HG02763 (cell line): ENCODE measurements at regions not wholly inside any gene's neighbourhood (a gene's known extent, or its start where the extent isn't known, plus 50 kb on each side); places are given as distances from the start of the nearest gene placed in this dataset.

ENCODE experiments used
- ATAC-seq: cut with Tn5 transposase; IDR thresholded peaks from one replicate; pipeline ENCODE4 v1.9.1; 2021; ENCODE audit warnings: mild to moderate bottlenecking, moderate library complexity; ENCODE audit not compliant: unreplicated experiment

DNA sequence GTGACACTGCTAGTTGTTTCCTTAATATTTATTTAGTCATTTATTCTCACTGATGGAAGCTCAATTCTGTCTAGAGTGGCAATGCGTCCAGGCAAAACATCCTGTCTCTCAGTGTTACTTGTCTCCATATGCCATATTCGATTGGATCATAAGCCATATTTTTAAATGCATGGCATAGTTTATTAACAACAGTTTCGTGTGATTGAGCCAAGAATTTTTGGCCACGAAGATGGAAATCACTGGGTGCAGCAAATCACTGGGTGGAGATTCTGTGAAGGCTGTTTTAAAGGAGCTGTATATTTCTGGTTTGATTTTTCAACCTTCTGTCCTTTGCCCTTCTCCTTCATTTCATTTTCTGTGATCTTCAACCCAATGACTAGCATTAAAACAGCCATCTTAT lies 205.2 kb downstream of the JRKL start:
- ATAC-seq: no peak

DNA sequence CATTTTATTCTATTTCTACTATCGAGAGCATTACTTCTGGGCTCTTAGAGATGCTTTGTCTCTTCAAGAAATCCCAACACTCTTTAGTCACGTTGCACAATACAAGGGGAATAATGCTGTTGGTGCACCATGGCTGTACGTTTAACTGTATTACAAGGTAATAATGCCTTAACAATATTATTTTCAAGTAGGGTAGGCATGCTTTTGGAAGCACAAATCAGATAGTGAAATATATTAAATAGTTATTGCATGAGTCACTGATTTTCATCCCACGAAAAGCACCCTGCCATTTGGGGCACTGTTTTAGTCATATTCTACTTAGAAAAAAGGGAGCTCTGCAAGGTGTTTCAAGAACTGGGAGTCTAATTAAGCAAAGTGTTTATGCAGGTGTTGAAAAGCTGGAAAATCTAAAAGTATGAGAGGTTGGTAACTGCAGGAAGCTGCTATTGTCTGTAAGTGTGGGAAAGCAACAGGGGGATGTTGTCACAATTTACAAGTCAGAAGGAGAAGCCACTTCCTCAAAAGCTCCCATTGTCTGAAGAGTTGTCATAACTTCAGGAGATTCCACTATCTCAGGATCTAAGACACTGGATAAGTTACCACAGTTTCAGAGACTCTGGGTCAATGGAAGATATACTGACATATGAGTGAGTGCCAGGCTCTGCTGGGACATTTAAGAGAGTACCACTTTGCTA lies 218.2 kb downstream of the JRKL start:
- ATAC-seq: no peak

DNA sequence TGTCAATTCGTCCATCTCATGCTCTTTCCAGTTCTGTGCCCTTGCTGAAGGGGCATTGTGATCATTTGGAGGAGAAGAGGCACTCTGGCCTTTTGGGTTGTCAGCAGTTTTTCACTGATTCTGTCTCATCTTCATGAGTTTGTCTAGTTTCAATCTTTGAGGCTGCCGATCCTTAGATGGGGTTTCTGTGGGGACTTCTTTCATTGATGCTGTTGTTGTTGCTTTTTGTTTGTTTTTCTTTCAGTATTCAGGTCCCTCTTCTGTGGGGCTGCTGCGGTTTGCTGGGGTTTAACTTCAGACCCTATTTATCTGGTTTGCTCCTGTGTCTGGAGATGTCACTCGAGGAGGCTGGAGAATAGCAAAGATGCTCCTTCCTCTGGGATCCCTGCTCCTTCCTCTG lies 224.3 kb downstream of the JRKL start:
- ATAC-seq: no peak

DNA sequence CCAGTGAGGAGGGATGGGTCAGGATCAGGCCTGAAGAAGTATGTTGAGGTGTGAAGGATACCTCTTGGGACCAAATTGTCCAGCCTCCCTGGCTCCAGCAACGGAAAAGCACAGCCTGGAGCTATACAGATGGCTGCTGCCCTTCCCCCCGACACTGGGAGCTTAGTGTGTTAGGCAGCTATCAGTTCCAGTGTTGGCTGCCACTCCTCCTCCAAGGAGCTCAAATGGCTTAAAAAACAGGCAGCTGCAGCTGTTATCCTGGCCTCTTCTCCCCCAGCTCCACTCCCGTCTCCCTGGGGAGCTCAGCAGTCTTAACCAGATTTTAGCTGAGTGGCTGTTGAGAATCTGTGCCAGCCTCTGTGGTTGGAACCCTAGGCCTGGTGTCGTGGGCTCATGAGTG lies 225.0 kb downstream of the JRKL start:
- no peak for ATAC-seq

DNA sequence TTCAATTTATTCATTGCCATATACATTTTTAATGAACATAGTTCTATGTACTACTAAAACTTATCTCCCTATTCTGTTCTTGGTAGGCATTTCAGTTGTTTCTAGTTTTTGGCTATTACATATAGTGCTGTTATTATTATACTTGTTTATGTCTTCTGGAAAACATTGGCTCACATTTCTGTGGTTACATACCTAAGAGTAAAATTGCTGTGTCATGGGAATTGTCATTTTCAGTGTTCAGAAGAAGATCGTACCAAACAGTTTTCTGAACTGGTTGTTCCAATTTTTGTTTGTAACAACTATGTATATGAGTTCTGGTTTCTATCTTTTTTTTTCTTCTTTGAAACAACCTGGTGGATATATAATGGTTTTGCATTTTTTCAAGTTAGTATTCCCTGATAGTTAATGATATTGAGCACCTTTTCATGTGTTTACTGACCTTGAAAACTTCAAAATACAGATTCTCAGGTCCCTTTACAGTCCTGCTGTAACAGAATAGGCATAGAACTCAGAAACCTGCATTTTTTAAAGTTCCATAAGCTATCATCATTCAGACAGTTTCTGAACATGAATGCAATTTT lies 230.7 kb downstream of the JRKL start:
- ATAC-seq: no peak

DNA sequence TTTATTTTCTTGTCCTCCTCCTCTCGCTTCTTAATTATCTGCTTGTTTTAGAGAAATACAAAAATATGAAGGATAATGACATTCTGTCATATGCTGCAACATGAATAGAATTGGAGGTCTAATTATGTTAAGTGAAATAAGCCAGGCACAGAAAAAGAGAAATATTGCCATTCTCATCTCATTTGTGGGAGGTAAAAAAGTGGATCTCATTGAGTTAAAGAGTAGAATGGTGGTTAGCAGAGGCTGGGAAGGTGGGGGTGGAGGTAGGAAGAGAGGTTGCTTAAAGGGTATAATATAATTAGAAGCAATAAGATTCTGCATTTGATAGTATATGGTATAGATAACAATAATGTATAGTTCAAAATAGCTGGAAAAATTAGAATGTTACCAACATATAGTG lies 231.3 kb downstream of the JRKL start:
- ATAC-seq: no peak

DNA sequence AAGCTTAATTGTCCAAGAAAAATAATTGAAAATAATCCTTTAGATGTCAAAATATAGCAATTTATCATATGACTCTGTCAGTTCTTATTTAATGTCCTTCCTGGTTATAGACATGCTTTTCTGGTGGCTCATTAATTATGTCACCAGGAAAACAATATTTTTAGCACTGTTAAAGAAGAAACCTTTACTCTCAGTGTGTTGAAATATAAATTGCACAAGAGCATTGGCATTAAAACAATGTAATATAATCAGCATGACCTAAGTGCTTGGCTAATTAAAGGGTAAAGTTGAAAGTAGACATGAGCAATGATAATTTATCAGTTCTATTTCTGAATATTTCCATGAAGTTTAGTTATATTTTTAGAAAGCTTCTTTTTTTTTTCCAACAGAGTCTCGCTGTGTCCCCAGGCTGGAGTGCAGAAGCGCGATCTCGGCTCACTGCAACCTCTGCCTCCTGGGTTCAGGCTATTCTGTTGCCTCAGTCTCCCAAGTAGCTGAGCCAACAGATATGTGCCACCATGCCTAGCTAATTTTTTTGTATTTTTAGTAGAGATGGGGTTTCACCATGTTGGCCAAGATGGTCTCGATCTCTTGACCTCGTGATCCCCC lies 232.3 kb downstream of the JRKL start:
- no peak for ATAC-seq

DNA sequence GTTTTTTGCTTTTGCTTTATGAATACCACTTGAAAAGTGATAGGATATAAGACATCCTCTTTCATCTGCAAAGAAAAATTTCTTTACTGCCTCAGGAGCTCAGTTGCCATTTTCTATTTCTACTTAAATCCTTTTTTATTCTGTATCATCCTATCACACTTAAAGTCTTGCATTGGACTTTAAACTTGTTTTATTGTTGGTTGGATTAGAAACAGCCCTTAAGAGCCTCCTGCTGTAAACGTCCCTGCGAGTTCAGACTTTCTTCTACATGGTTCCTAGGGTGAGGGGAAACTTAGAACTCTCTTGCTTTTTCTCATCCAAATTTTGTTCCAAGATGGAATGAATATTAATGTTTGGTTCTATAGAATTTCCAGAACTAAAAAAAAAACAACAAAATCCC lies 234.3 kb downstream of the JRKL start:
- ATAC-seq: no peak

DNA sequence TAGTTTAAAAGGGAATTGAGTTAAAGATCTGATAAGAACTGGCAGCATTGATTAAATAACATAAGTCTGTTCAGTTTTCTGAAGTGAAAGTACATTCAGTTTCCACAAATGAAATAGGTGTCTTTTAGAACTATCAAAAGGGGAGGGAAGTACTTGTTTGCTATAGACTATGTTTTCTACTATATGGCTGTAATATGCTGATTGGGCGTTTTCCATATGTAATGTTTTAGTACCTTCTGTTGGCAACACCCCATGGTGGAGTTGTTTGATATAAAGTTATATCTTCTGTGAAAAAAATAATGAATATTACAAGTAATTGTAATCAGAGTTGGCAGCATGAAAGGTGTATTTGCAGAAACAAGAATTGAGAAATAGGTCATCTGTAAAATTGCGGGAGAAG lies 237.6 kb downstream of the JRKL start:
- ATAC-seq: no peak

DNA sequence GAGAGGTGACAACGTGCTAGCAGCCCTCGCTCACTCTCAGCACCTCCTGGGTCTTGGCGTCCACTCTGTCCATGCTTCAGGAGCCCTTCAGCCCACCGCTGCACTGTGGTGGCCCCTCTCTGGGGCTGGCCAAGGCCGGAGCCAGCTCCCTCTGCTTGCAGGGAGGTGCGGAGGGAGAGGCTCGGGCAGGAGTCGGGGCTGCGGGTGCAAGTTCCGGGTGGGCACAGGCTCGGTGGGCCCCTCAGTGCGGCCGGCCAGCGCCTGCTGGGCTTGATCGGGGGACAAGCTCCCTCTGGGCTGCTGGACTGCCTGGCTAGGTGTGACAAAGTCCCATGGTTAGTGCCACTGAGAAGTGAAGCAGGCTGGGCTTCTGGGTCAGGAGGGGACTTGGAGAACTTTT lies 245.8 kb downstream of the JRKL start:
- ATAC-seq: no peak

DNA sequence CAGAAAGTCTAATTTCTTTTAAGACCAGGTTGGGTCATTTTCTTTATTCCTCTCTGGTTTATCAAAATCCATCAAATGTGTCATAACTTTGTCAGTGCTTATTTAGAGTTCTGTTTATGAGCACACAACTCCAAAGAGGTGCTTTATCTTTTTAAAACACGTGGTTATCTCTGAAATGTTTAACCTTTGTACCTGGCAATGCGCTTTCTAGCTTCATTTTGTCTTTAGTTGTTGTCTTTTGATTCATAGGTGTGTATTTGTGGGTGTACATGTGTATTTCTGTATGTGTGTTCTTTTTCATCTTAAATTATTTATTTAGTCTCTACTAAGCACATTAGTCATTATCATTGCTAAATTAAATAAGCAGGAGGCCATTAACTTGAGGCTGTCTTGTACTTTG lies 251.4 kb downstream of the JRKL start:
- ATAC-seq: no peak

DNA sequence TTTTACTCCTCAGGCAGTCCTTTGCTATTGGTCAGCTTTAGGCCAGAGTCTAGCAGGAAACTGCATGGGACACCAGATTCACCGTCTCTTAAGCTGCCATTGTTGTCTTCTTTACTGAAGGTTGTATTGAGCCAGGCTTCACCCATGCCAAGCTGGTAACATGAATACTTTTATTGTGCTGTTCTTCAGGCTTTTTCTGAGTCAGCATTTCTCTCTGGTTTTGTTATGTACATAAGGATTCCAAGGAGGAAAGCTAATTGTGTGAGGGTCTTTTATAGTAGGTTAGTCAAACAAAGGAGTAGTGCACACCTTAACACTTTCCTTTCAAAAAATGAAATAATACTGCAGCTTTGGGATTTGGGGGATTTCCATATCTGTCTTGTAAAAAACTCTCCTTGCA lies 252.8 kb downstream of the JRKL start:
- no peak for ATAC-seq

DNA sequence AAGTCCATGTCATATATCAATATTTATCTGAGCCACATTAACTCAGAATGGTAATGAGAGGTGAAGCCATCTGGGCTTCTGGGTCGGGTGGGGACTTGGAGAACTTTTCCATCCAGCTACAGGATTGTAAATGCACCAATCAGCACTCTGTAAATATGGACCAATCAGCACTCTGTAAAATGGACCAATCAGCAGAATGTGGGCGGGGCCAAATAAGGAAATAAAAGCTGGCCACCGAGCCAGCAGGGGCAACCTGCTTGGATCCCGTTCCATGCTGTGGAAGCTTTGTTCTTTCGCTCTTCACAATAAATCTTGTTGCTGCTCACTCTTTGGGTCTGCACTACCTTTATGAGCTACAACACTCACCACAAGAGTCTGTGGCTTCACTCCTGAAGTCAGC lies 253.4 kb downstream of the JRKL start:
- ATAC-seq: no peak

DNA sequence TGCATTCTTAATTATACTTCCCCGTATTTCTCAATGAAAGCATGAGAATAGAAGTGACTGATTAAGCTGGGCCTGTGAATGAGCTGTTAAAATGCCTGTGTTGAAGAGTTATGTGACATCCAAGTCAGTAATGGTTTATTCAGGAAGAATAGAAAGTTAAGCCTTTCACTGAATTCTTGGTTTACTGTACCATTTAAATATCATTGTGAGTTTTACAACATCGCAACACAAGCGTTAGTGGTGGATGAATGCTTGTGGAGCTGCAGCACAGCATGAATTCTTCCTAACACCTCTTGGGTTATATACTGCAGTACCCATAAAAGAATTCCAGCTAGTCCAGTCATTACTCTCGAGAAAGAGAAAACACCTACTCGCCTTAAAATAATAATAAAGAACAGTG lies 257.8 kb downstream of the JRKL start:
- ATAC-seq: no peak

DNA sequence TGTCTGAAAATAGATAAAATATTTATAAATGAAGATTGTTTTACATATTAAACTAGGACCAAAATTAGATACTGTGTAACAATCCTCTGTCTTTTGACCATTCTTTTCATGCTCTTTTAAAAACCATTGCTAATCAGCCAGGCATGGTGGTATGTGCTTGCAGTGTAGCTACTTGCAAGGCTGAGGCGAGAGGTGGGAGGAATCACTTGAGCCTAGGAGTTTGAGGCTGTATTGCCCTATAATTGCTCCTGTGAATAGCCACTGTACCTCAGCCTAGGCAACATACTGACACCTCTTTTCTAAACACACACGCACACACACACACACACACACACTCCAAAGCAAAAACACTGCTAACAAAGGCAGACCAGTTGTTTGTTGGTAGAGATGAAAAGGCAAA lies 259.2 kb downstream of the JRKL start:
- ATAC-seq: no peak

DNA sequence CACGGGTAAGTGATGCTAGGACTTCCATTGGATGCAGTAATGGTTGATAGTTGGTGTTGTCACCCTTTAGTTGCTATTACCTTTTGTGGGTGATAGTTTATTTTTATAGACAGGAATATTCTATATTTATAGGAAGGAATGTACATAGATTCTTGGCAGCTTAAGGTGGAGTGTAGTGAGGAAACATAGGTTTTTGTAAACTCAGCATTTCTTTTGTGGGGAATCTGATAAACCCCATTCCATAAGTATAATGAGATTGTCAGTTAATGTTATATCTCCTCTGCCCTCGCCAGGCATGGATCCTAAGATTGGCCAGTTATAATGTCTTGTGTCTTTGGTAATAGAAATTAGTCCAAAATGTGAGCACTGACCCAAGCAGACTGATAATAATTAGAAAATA lies 262.7 kb downstream of the JRKL start:
- no peak for ATAC-seq

DNA sequence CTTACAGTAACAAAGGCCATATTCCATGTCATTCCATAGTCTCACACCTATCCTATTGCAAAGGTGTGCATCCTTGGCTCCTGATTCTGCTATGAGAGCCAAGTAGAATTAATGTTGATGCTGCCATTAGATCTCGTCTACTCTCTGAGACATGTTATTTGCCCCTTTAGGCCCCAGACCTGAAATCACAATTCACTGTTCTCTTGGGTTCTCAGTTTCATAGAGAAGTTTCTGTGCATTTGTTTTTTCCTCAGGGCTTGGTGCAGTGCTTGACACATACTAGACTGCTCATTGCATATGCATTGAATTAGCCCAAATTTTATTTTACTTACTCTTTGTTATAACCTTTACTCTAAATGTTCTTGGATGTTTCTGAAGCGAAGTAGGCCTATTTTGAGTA lies 265.7 kb downstream of the JRKL start:
- no peak for ATAC-seq

DNA sequence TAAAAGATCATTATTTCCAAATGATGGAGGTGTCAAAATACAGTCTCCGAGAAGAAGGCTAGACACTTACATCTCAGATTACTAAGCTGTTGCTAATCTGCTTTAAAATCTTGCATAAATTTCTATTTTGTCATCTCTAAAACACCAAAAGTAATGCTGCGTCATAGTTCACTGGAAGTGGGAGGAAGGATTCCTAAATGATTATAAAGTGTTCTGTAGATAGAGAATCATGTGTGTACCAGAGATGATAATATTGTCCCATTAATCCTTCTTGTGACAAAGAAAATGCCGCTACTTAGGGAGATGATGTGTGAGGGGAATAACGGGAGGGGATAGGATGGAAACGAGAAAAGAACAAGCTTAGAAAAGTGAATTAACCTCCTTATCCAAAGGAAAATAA lies 268.6 kb downstream of the JRKL start:
- no peak for ATAC-seq

DNA sequence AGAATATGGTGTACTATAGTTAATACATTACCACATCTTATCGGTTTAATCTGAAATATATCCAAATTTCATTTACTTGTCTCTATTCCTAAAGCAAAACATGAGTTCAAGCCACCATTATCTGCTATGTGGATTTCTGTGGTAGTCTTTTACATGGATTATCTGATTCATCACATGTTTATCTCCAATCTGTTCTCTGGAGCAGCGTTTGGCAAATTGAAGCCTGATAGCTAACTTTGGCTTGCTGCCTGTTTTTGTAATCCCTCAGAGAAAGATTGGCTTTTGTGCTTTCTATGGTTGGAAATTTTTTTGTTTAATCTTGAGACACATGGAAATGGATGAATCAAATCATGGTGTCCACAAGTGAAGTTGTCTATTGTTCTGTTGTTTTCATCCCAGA lies 274.3 kb downstream of the JRKL start:
- no peak for ATAC-seq

DNA sequence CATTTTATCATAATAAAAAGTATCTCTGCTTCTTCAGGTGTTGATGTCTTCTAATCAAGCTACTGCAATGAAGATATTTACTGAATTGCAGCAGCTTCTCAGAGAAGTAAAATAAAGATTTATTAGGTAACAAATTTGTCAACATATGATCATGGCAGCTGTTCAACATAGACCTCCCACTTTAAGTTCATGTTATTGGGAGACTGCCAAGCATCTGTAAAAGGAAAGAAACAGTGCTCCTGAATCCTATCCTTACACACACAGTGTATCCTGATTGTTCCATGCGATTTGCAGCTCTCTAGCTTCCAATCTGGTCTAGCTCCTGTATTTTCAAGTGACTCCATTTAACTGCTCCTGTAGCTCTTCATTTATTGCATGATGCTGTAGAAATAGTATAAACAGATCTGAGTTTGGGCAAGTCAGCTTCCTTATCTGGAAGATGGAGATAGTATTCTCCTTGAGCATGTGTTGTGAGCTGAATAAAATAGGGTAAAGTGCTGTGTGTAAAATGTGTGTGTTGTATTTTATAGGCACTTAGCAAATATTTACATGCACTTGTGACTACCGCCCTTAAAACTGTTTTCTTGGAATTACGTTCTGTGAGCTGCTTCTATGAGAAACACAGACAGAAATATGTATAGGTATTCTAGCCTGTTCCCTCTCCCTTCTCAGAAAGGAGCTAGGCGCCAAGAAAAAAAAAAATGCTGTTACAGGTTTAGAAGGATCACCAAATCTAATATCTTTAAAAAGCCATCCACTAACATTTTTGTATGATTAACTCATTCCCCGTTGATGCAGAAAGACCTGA lies 290.6 kb downstream of the JRKL start:
- no peak for ATAC-seq

DNA sequence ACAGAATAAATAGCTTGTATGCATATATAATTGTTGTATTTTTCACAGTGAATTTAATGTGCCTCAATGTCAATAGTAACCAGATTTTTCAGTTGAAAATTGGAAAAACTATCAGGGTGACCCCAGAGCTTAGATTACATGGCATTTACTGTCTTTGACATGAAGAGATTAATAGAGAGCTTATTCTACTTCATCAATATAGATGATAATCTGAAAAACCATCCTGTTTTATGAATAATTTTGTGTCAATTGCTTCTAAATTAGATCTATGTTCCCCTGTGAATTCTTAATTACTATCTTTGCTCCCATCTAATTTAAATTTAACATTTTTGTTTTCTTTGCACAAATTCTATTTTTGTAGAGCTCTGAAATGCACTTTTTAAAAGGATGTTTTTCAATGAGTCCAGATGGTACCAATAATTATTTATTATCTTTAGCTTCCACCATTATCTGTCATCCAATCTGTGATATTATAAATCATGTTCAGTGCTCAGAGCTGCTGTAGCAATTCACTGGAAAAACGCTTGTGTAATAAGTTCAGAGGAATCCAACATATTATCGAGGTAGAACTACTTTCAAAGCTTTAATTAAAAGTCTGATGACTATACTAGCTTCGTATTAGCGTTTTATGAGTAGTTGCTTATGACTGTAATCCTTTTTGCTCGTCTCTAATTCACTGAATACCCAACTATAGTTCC lies 291.4 kb downstream of the JRKL start:
- no peak for ATAC-seq
